ENCODE measurements at regions not wholly inside any gene's neighbourhood (a gene's known extent, or its start where the extent isn't known, plus 50 kb on each side); places are given as distances from the start of the nearest gene placed in this dataset.

DNA sequence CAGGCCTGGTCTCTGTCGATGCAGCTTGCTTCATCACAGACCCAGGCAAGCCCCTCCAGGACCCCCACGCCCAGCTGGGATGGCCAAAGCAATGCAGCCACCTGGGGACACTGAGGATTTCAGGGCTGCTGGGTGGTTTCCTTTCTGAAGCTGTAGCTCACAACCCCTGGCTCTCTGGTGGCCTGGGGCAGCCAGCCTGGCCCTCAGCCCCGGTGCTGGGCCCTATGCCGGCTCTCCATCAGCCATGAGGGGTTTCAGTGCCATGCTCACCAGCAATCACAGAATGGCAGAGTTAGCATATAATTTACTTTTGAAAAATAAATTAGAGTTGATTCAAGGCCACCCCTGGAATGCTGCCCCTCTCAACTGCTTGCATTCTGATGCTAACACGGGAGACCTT lies 150.2 kb upstream of the UNC5B start:
- no peaks in the 10 kb centered on the region for H3K9me3 ChIP-seq
- no peak overlapping the region for H3K4me3 ChIP-seq
- no peaks in the 10 kb centered on the region for H3K36me3 ChIP-seq
- no peak overlapping the region for H3K27ac ChIP-seq
- TF ChIP-seq, protein P1, sequence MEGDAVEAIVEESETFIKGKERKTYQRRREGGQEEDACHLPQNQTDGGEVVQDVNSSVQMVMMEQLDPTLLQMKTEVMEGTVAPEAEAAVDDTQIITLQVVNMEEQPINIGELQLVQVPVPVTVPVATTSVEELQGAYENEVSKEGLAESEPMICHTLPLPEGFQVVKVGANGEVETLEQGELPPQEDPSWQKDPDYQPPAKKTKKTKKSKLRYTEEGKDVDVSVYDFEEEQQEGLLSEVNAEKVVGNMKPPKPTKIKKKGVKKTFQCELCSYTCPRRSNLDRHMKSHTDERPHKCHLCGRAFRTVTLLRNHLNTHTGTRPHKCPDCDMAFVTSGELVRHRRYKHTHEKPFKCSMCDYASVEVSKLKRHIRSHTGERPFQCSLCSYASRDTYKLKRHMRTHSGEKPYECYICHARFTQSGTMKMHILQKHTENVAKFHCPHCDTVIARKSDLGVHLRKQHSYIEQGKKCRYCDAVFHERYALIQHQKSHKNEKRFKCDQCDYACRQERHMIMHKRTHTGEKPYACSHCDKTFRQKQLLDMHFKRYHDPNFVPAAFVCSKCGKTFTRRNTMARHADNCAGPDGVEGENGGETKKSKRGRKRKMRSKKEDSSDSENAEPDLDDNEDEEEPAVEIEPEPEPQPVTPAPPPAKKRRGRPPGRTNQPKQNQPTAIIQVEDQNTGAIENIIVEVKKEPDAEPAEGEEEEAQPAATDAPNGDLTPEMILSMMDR (IDR thresholded peaks at IDR 0.05): no peak
- H3K4me1 ChIP-seq: peaks cover 0 to 11% (median 7%) of the 10 kb centered on the region in 4 donors
- no peaks in the 10 kb centered on the region for H3K27me3 ChIP-seq
- intact Hi-C loops (cut with DNase I; ENCODE audit: low total_unique reads): no loop called here
- no peak for DNase-seq

DNA sequence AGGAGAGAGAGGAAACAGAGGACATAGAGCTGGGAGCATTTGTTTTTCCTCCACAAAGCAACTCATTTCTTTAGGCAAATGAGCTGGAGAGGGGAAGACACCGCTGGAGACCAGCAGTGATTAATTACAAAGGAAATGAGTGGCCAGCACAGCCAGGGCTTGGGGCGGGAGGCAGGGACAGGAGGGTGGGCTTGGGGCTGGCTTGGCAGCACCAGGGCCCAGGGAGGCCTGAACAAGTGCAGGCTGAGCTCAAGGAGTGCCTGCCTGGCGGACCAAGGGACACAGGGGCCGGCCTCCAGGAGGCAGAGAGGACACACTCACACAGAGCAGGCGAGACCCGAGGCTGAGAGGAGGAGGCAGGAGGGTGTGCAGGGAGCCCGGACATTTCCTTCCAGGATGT lies 149.0 kb upstream of the UNC5B start:
- Histone ChIP-seq H3K9me3 (no peaks in the 10 kb centered on the region), H3K36me3 (no peaks in the 10 kb centered on the region), H3K27ac (no peak overlapping the region), H3K27me3 (no peaks in the 10 kb centered on the region), H3K4me1 (peaks cover 0 to 12% (median 7%) of the 10 kb centered on the region in 4 donors), H3K4me3 (no peak overlapping the region)
- TF ChIP-seq, protein P1 (IDR thresholded peaks at IDR 0.05): no peak
- DNase-seq: no peak
- intact Hi-C loops (cut with DNase I; ENCODE audit: low total_unique reads): no loop called here

DNA sequence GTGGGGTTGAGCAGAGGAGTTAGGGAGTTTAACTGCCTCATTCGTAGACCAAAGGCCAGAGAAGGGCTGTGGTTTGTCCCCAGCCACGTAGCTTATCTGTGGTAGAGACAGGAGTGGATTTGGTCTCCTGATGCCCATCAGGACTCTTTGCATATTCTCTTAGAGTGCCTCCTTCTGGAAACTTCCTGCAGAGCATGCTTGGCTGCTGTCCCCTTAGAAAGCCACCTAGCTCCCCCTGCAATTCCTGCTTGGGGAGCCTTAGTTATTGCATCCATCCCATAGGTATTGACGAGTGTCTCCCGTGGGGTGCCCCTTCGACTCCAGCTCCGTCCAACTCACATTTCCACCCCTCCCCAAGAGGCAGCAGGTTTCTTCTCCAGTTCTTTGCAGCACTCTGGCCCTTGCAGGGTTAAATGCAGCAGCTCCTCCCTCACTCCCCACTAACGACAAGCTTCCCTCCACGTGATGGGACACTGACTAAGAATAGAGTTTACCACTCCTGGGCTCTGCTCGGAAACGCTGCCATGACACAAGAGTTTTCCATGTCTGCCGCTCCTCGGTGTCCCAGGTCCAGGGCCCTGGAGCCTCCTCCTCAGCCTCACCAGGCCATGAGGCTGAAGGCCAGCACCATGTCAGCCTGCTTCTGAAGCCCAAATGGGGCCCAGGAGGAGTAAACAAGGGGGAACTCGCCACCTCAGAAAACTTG lies 147.8 kb upstream of the UNC5B start:
- H3K4me3 ChIP-seq: no peak overlapping the region
- no peak overlapping the region for H3K27ac ChIP-seq
- TF ChIP-seq, protein P1 (IDR thresholded peaks at IDR 0.05): no peak
- no peaks in the 10 kb centered on the region for H3K36me3 ChIP-seq
- intact Hi-C loops (cut with DNase I; ENCODE audit: low total_unique reads): no loop called here
- no peaks in the 10 kb centered on the region for H3K9me3 ChIP-seq
- H3K4me1 ChIP-seq: peaks cover 0 to 16% (median 12%) of the 10 kb centered on the region in 4 donors
- DNase-seq: no peak
- no peaks in the 10 kb centered on the region for H3K27me3 ChIP-seq

DNA sequence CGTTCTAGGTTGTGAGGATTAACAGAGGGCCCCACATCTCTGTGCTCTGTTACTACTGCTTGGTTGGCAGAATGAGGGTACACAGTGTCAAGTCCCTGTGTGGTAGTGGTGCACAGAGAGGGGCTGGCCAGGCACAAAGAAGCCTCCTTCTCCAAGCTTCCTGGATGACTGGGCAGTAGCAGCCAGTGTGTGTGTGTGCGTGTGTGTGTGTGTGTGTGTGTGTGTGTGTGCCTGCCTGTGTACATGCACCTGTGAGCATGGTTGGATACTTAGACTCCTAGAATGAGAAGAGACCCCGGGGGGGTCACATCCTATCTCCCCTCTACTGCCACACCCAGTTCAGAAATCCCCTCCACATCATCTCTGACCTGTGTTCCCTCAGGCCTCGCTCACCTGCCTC lies 146.7 kb upstream of the UNC5B start:
- H3K4me3 ChIP-seq: no peak overlapping the region
- no peaks in the 10 kb centered on the region for H3K36me3 ChIP-seq
- TF ChIP-seq, protein P1 (IDR thresholded peaks at IDR 0.05): no peak
- H3K4me1 ChIP-seq: peaks cover 0 to 21% (median 17%) of the 10 kb centered on the region in 4 donors
- H3K9me3 ChIP-seq: no peaks in the 10 kb centered on the region
- no peak overlapping the region for H3K27ac ChIP-seq
- intact Hi-C loops (cut with DNase I; ENCODE audit: low total_unique reads): no loop called here
- H3K27me3 ChIP-seq: no peaks in the 10 kb centered on the region
- DNase-seq: no peak

DNA sequence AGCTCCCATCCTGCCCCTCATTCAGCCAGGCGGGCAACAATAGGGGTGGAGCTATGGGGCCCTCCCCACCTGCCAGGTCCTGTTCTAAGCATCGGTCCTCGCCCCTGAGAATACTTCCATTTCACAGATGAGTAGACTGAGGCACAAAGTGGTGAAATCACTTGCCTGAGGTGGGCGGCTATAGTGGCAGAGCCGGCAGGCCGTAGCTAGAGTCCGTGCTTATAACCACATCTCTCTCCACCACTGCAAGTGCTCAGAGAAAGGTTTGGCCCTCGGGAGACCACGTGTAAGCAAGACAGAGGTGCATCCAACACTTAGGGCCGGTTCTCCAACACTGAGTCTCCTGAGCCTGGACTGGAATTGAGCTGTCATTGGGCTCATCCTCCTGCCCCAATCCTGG lies 145.8 kb upstream of the UNC5B start:
- H3K27me3 ChIP-seq: no peaks in the 10 kb centered on the region
- no peaks in the 10 kb centered on the region for H3K9me3 ChIP-seq
- intact Hi-C loops (cut with DNase I; ENCODE audit: low total_unique reads): no loop called here
- TF ChIP-seq, protein P1 (IDR thresholded peaks at IDR 0.05): no peak
- H3K4me1 ChIP-seq: peaks cover 0 to 24% (median 17%) of the 10 kb centered on the region in 4 donors
- H3K4me3 ChIP-seq: no peak overlapping the region
- H3K27ac ChIP-seq: no peak overlapping the region
- DNase-seq: no peak
- H3K36me3 ChIP-seq: no peaks in the 10 kb centered on the region
